ENCODE measurements at regions not wholly inside any gene's neighbourhood (a gene's known extent, or its start where the extent isn't known, plus 50 kb on each side); places are given as distances from the start of the nearest gene placed in this dataset.
"Not testable (repeated sequence)": the region's sequence is repeated elsewhere in the genome, so short reads cannot be mapped to it uniquely, and the experiment has no call there.

DNA sequence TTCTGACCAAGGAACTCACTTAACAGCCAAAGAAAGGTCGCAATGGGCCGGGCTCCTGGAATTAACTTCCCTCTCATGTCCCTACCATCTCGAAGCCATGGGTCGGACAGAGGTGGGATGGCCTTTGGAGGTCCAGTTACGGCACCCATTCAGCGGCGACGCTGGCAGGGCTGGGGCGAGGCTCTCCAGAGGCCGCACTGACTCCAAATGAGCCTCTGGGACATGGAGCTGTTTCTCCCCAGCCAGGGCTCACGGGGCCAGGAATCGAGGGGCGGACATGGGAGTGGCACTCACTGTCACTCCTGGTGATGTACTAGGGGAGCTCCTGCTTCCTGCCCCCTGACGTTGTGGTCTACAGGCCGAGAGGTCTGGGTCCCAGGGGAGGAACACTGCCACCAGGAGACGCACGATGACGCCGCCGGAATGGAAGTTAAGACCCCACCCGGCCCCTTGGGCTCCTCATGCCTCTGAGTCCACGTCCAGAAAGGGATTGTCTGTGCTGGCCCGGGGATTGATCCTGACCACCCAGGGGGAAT lies 60.7 kb upstream of the METRNL start:
- DNase-seq (ENCODE audit: low read depth in 2 of 2), result no peak

DNA sequence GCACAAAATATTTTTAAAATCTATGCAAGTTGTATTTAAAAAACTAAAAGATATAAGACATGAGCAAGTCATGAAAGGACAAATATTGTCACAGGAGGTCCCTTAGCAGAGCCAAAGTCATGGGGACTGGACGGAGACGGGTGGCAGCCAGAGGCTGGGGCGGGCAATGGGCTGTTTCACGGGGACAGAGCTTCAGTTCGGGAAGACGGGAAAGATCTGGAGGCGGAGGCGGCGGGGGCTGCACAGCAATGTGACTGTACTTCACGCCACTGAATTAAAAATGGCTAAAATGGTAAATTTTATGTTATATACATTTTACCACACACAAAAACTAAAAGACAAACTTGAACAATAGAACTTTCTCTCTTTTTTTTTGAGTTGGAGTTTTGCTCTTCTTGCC lies 60.0 kb upstream of the METRNL start:
- DNase-seq (ENCODE audit: low read depth in 2 of 2), result no peak

DNA sequence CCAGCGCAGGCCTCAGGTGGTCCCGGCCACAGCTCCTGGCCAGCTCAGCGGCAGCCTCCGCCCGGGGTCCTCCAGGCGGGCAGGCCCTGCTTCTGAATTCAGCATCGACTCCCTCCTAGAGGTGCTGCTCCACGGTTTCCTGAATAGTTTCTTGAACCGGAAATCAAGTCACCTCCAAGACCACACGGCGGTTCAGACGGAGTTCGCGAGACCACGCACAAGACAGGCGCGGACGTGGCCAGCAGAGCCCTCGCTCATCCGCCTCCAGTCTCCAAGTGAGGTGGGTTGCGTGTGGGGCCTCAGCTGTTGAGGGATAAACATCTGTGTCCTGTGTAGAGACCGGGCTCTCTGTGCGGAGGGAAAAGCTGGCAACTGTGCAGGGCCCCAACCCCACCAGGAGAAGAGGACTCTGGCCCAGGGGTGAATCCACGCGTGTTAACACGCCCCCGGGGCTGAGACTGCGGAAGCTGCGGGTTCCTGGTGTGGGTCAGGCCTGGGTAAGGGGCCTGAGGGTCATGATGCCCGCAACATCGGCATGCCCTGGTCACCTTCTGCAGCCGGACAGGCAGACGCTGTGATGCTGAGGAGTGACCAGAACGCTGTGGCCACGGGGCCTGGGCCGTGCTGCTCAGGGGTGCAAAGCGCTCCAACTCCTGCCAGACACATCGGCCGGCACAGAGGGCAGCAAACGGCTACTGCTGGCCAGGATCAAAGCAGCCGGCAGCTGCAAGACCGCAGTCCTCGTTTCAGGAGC lies 55.0 kb upstream of the METRNL start:
- no peak for DNase-seq (ENCODE audit: low read depth in 2 of 2)

DNA sequence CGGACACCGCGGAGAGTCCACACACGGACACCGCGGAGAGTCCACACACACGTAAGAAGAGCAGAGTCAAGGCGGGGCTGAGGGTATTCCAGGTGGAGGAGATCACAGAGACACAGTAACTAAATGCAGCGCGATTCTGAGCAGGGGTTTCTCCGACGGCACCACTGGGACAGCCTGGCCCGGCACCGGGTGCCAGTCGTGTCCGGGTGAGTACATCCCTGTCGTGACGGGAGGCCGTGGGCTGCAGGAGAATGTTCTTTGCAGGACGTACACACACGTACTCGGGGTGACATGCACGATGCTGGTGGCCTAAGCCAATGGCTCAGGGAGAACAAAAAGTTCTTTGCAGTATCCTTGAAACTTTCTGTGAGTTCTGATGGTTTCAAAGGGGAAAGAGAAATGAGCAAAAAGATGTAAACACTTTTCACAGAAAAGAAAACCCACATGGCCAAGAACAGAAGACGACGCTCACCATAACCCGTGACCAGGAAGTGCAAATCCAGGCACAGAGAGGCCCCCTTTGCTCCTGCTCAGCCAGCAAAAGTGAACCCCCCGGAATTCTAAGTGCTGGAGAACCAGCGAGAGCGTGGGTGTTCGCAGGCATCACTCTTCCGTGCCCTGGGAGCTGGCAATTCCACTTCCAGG lies 53.7 kb upstream of the METRNL start:
- DNase-seq (ENCODE audit: low read depth in 2 of 2), result no peak

DNA sequence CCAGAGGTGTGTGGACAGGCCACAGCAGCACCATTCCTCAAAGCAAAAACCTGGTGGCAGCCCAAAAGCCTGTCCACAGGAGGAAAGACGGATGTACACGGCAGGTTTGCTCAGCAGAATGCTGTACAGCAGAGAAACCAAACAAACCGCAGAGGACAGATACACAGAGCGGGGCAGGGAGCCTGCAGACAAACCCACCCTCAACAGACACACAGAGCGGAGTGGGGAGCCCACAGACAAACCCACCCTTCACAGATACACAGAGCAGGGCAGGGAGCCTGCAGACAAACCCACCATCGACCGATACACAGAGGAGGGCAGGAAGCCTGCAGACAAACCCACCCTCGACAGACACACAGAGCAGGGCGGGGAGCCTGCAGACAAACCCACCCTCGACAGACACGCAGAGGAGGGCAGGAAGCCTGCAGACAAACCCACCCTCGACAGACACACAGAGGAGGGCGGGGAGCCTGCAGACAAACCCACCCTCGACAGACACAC lies 53.0 kb upstream of the METRNL start:
- no peak for DNase-seq (ENCODE audit: low read depth in 2 of 2)

DNA sequence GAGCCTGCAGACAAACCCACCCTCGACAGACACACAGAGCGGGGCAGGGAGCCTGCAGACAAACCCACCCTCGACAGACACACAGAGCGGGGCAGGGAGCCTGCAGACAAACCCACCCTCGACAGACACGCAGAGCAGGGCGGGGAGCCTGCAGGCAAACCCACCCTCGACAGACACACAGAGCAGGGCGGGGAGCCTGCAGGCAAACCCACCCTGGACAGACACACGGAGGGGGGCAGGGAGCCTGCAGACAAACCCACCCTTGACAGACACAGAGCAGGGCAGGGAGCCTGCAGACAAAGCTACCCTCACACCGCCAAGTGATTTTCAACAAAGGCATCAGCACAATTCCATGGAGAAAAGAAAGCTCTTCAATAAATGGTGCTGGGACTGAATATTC lies 52.5 kb upstream of the METRNL start:
- DNase-seq (ENCODE audit: low read depth in 2 of 2), result not testable (repeated sequence)

DNA sequence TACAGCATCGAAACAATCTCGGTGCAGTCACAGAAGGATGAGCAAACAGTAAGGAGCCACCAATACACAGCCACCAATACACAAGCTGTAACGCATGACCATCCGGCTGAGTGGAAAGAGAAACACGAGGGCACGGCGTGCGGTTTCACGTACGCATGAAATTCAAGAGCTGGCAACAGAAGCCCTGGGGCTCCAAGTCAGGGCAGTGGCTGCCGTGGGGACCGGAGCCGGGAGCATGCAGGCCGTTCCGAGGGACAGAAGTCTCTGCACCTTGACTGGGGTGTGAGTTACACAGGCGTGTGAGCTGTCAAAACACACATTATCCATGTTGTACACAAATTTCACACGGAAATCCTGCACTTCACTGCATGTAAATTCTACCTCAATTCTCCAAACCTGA lies 50.6 kb upstream of the METRNL start:
- DNase-seq (ENCODE audit: low read depth in 2 of 2), result no peak

DNA sequence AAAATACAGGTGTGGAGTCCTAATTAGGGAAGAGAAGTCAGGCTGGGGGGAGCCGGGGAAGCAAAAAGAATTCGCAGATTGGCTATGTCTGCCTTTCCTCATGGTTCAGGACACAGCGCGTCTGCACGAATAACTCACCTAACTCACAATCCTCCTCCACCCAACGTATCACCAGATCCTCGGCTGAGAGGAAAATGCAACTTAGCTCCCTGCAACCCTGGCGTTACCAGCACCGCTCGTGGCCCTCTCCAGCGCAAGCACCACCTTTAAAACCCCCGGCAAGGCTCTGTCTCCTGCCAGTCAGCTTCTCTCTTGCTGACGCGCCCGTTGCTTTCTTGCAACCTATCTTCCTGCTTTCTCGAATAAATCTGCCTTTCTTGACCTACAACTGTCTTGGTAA lies 49.8 kb upstream of the METRNL start:
- no peak for DNase-seq (ENCODE audit: low read depth in 2 of 2)

All from fibroblast of skin of left biceps (primary cell).